BJ (cell line): ENCODE measurements at regions not wholly inside any gene's neighbourhood (a gene's known extent, or its start where the extent isn't known, plus 50 kb on each side); places are given as distances from the start of the nearest gene placed in this dataset.
"Not testable (repeated sequence)": the region's sequence is repeated elsewhere in the genome, so short reads cannot be mapped to it uniquely, and the experiment has no call there.

ENCODE experiments used
- CTCF ChIA-PET: fragments of 350-600 bp; formaldehyde crosslinking; extraction: SDS; loops from one replicate; lab custom pipeline; 2021; ENCODE audit warnings: antibody characterized with exemption, inconsistent platforms; lab: Yijun Ruan, JAX
- POLR2A ChIA-PET: fragments of 300-600 bp; sonication (Branson Sonifier 250); formaldehyde crosslinking; extraction: SDS; loops from one replicate; lab custom pipeline; 2021; ENCODE audit warnings: antibody characterized with exemption; lab: Charles Lee
- DNase-seq: peaks from one replicate; pipeline ENCODE4 v3.0.0-alpha.2; 2011; ENCODE audit warnings: low read depth
- H3K27me3 ChIP-seq: 2 replicates; pipeline ENCODE4 v1.6.0; 2011; ENCODE audit warnings: low read length; ENCODE audit not compliant: control insufficient read depth, insufficient read depth
- H3K36me3 ChIP-seq: 2 replicates; pipeline ENCODE4 v1.5.1; 2011; ENCODE audit warnings: low read length; ENCODE audit not compliant: control insufficient read depth, insufficient read depth
- H3K4me3 ChIP-seq: 2 replicates; pipeline ENCODE4 v1.5.1; 2011; ENCODE audit warnings: low read depth, mild to moderate bottlenecking, control low read depth, low read length
- CTCF ChIP-seq: IDR thresholded peaks from 2 replicates; pipeline ENCODE4 v1.5.1; 2011; ENCODE audit warnings: low read depth, mild to moderate bottlenecking, control low read depth, inconsistent platforms, low read length, moderate library complexity; ENCODE audit not compliant: insufficient read depth

GRCh38 chr5:12147513-12147912 is 243.3 kb upstream of the CTNND2 start:
- TF ChIP-seq CTCF: no peak
- Histone ChIP-seq H3K27me3 (no peaks in the 10 kb centered on the region), H3K4me3 (no peak overlapping the region), H3K36me3 (no peaks in the 10 kb centered on the region)
- no peak for DNase-seq
- CTCF ChIA-PET: no interaction called here
- POLR2A ChIA-PET: no interaction called here

- Histone ChIP-seq H3K36me3 (no peaks in the 10 kb centered on the region), H3K4me3 (no peak overlapping the region), H3K27me3 (no peaks in the 10 kb centered on the region)
- ChIA-PET CTCF (no interaction called here), POLR2A (no interaction called here)
- no peak for DNase-seq
- TF ChIP-seq CTCF: no peak
Measured at GRCh38 chr5:12141496-12141895, 237.2 kb upstream of the CTNND2 start.

GRCh38 chr5:12133520-12133919 is 229.3 kb upstream of the CTNND2 start:
- no peak overlapping the region for H3K4me3 ChIP-seq
- DNase-seq: no peak
- POLR2A ChIA-PET: no interaction called here
- CTCF ChIA-PET: interaction anchor here (0.5 to 0.6 kb wide), 2 partner anchors 10 to 552 kb away, joined by 3 read pairs; no protein-coding TSS in a partner anchor
- no peak for TF ChIP-seq CTCF
- no peaks in the 10 kb centered on the region for H3K27me3 ChIP-seq
- no peaks in the 10 kb centered on the region for H3K36me3 ChIP-seq

- POLR2A ChIA-PET, CTCF ChIA-PET, H3K4me3 ChIP-seq, H3K36me3 ChIP-seq, DNase-seq, H3K27me3 ChIP-seq: not testable (repeated sequence)
Measured at GRCh38 chr5:12131020-12131419, 226.8 kb upstream of the CTNND2 start.

GRCh38 chr5:12125895-12126294 is 221.6 kb upstream of the CTNND2 start:
- DNase-seq: no peak
- ChIA-PET CTCF (no interaction called here), POLR2A (no interaction called here)
- Histone ChIP-seq H3K36me3 (no peaks in the 10 kb centered on the region), H3K4me3 (no peak overlapping the region), H3K27me3 (no peaks in the 10 kb centered on the region)
- no peak for TF ChIP-seq CTCF

- POLR2A ChIA-PET: no interaction called here
- CTCF ChIA-PET: no interaction called here
- no peak overlapping the region for H3K4me3 ChIP-seq
- no peaks in the 10 kb centered on the region for H3K36me3 ChIP-seq
- no peak for DNase-seq
- H3K27me3 ChIP-seq: no peaks in the 10 kb centered on the region
- no peak for TF ChIP-seq CTCF
Measured at GRCh38 chr5:12119657-12120056, 215.4 kb upstream of the CTNND2 start.
